IPS-20b (cell line): ENCODE measurements at regions not wholly inside any gene's neighbourhood (a gene's known extent, or its start where the extent isn't known, plus 50 kb on each side); places are given as distances from the start of the nearest gene placed in this dataset.

Source experiments
- H3K27ac ChIP-seq: one replicate; pipeline ENCODE4 v1.5.1; 2013; ENCODE audit warnings: low read length
- H3K27me3 ChIP-seq: 2 replicates; pipeline ENCODE4 v1.6.1; 2013; ENCODE audit warnings: mild to moderate bottlenecking, low read length, inconsistent platforms; ENCODE audit not compliant: insufficient read depth
- H3K36me3 ChIP-seq: 2 replicates; pipeline ENCODE4 v1.6.1; 2013; ENCODE audit warnings: low read depth, mild to moderate bottlenecking, inconsistent platforms, low read length, moderate library complexity; ENCODE audit not compliant: insufficient read depth
- H3K4me1 ChIP-seq: 2 replicates; pipeline ENCODE4 v1.6.1; 2013; ENCODE audit warnings: mild to moderate bottlenecking, control low read depth, inconsistent platforms, low read length, moderate library complexity; ENCODE audit not compliant: insufficient read depth
- H3K4me3 ChIP-seq: 2 replicates; pipeline ENCODE4 v1.5.1; 2013; ENCODE audit warnings: mild to moderate bottlenecking, low read length, inconsistent platforms
- H3K9ac ChIP-seq: 2 replicates; pipeline ENCODE4 v1.6.1; 2013; ENCODE audit warnings: low read depth, mild to moderate bottlenecking, inconsistent platforms, low read length, moderate library complexity
- H3K9me3 ChIP-seq: 2 replicates; pipeline ENCODE4 v1.6.1; 2013; ENCODE audit warnings: mild to moderate bottlenecking, low read depth, low read length, inconsistent platforms; ENCODE audit not compliant: insufficient read depth

DNA sequence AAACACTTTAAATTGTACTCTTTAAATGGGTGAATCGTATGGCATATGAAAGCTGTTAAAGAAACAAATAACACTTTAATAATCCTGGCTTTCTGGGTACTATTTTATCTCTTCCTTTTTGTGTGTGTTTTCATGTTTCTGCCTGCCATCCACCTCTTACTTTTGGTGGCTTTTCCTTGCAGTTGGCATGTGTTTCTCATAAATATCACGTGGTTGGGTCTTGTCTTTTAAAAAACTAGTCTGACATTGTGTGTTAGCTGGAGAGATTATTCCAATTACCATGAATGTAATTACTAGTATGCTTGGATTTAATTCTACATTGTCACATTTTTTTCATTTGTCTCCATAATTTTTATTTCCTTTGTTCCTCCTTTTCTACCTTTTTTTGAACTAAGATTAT is 262.9 kb upstream of the B3GAT1 start:
- Histone ChIP-seq H3K27ac (no peak overlapping the region), H3K27me3 (peaks cover 15% of the 10 kb centered on the region), H3K4me1 (no peaks in the 10 kb centered on the region), H3K36me3 (no peaks in the 10 kb centered on the region), H3K4me3 (no peak overlapping the region), H3K9ac (no peak overlapping the region), H3K9me3 (no peaks in the 10 kb centered on the region)

DNA sequence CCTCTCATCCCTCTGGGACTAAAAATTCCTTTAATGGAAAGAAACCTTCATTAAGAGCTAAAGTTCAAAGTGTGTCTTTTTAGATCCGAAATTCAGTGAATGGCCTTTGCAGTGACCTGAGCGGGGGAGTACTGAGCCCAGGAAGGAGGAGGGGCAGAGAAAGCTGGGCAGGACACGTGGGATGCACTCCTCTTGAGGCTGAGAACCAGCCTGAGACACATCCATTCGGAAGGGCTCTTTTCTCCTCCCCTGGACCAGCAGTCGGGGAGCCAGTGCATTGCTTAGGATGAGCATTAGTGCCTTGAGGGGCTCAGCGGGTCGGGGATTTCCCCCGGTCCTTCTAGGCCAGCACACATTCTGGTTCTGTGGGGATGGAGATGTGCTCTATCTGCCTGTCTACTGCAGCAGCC is 258.9 kb upstream of the B3GAT1 start:
- Histone ChIP-seq H3K9me3 (no peaks in the 10 kb centered on the region), H3K9ac (no peak overlapping the region), H3K36me3 (no peaks in the 10 kb centered on the region), H3K4me3 (no peak overlapping the region), H3K27me3 (peaks cover 15% of the 10 kb centered on the region), H3K27ac (no peak overlapping the region), H3K4me1 (no peaks in the 10 kb centered on the region)

DNA sequence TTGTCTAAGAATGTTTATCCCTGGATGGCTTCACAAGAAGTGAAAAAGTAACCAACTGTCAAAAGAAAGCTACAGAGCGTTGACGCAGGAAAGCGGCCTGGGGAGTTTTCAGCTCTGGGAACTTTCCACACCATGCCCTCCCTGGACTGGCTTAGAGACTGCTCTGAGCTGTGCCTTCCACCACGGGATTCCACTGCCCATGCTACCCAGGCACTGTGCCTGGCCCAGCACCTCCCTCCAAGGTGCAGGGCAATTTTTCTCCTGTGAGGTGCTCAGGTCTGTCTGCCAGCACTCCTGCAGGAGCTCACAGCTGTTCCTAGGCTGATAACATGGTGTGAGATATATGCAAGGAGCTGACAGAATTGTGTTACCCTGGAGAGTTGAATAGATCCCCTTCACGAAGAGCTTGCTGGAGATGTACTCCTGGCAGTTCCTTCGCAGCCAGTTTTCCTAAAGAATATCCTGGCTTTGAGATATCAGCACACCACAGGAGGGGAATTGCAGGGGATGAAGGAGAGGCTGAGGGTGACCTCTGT is 258.3 kb upstream of the B3GAT1 start:
- H3K36me3 ChIP-seq: no peaks in the 10 kb centered on the region
- peaks cover 15% of the 10 kb centered on the region for H3K27me3 ChIP-seq
- H3K27ac ChIP-seq: no peak overlapping the region
- no peak overlapping the region for H3K4me3 ChIP-seq
- no peaks in the 10 kb centered on the region for H3K9me3 ChIP-seq
- H3K9ac ChIP-seq: no peak overlapping the region
- no peaks in the 10 kb centered on the region for H3K4me1 ChIP-seq

GRCh38 chr11:134669796-134670195 is 257.8 kb upstream of the B3GAT1 start:
- no peak overlapping the region for H3K4me3 ChIP-seq
- no peaks in the 10 kb centered on the region for H3K9me3 ChIP-seq
- no peak overlapping the region for H3K27ac ChIP-seq
- H3K9ac ChIP-seq: no peak overlapping the region
- no peaks in the 10 kb centered on the region for H3K36me3 ChIP-seq
- H3K4me1 ChIP-seq: no peaks in the 10 kb centered on the region
- H3K27me3 ChIP-seq: peaks cover 15% of the 10 kb centered on the region

GRCh38 chr11:134668796-134669195 is 256.8 kb upstream of the B3GAT1 start:
- H3K27ac ChIP-seq: no peak overlapping the region
- H3K4me1 ChIP-seq: no peaks in the 10 kb centered on the region
- no peak overlapping the region for H3K4me3 ChIP-seq
- H3K9me3 ChIP-seq: no peaks in the 10 kb centered on the region
- H3K9ac ChIP-seq: no peak overlapping the region
- H3K36me3 ChIP-seq: no peaks in the 10 kb centered on the region
- H3K27me3 ChIP-seq: peaks cover 15% of the 10 kb centered on the region

DNA sequence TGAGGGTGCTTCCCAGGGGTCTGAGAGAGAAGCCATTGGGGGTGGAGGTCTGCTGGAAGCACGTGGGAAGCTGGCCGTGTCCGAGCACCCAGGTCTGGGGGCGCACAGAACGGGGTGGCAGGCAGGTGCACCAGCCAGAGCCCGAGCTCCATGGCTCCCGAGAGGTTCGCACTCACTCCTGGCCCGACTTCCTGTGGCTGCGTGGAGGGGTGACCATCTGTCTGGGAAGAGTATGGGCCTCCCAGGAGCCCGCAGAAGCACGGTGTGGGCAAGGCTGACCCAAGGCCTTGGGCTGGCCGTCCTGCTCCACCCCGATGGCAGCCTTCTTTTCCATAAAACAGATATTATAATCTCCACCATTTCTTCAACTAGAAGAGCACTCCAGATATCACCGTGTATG is 256.0 kb upstream of the B3GAT1 start:
- no peak overlapping the region for H3K27ac ChIP-seq
- H3K36me3 ChIP-seq: no peaks in the 10 kb centered on the region
- no peaks in the 10 kb centered on the region for H3K4me1 ChIP-seq
- H3K9ac ChIP-seq: no peak overlapping the region
- no peaks in the 10 kb centered on the region for H3K9me3 ChIP-seq
- peaks cover 15% of the 10 kb centered on the region for H3K27me3 ChIP-seq
- H3K4me3 ChIP-seq: no peak overlapping the region

GRCh38 chr11:134667505-134667904 is 255.5 kb upstream of the B3GAT1 start:
- peaks cover 15% of the 10 kb centered on the region for H3K27me3 ChIP-seq
- H3K9ac ChIP-seq: no peak overlapping the region
- no peak overlapping the region for H3K4me3 ChIP-seq
- no peaks in the 10 kb centered on the region for H3K4me1 ChIP-seq
- H3K9me3 ChIP-seq: no peaks in the 10 kb centered on the region
- no peaks in the 10 kb centered on the region for H3K36me3 ChIP-seq
- no peak overlapping the region for H3K27ac ChIP-seq

GRCh38 chr11:134667175-134667500 is 255.1 kb upstream of the B3GAT1 start:
- H3K4me3 ChIP-seq: no peak overlapping the region
- no peak overlapping the region for H3K9ac ChIP-seq
- no peaks in the 10 kb centered on the region for H3K4me1 ChIP-seq
- H3K36me3 ChIP-seq: no peaks in the 10 kb centered on the region
- no peak overlapping the region for H3K27ac ChIP-seq
- no peaks in the 10 kb centered on the region for H3K9me3 ChIP-seq
- H3K27me3 ChIP-seq: peaks cover 15% of the 10 kb centered on the region

- H3K27me3 ChIP-seq: peaks cover 9% of the 10 kb centered on the region
- no peaks in the 10 kb centered on the region for H3K4me1 ChIP-seq
- H3K36me3 ChIP-seq: no peaks in the 10 kb centered on the region
- no peak overlapping the region for H3K4me3 ChIP-seq
- H3K9me3 ChIP-seq: peaks cover 4% of the 10 kb centered on the region
- no peak overlapping the region for H3K9ac ChIP-seq
- H3K27ac ChIP-seq: no peak overlapping the region
Observed at GRCh38 chr11:134666273-134667174, 254.5 kb upstream of the B3GAT1 start.

DNA sequence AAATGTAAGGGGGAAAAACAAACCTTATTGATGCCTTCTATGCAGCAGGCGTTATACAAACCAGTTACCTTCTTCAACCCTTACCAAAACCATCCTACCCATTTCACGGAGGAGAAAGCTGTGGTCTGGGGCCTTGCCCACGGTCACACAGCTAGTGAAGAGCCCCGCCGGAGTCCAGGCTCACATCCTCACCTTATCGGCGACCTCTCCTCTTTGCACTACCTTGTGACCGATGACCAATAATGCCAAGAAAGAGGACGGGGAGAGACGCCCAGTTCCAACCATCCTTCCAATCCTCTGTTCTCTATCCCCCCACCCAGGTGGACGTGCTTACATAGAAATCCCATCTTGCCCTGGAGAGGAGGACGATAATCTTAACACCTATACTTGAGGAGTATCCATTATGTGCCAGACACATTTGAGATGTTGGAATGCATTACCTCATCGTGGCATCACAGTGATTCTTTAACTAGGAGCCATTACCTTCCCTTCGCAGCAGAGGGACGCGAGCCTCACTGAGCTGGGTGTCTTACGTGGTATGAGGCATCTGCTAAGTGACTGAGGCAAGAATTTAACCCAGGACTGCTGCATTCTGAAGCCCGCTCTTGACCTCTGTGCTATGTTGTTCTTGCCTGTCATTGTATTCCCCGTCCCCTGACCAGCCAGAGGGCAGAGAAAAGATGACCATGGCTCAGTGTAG is 253.7 kb upstream of the B3GAT1 start:
- no peak overlapping the region for H3K4me3 ChIP-seq
- H3K36me3 ChIP-seq: no peaks in the 10 kb centered on the region
- 0 out of 2 replicates have a peak, but pooled peaks cover 1% of the 10 kb centered on the region for H3K27me3 ChIP-seq
- H3K9ac ChIP-seq: no peak overlapping the region
- H3K4me1 ChIP-seq: no peaks in the 10 kb centered on the region
- no peak overlapping the region for H3K27ac ChIP-seq
- H3K9me3 ChIP-seq: peaks cover 6% of the 10 kb centered on the region

DNA sequence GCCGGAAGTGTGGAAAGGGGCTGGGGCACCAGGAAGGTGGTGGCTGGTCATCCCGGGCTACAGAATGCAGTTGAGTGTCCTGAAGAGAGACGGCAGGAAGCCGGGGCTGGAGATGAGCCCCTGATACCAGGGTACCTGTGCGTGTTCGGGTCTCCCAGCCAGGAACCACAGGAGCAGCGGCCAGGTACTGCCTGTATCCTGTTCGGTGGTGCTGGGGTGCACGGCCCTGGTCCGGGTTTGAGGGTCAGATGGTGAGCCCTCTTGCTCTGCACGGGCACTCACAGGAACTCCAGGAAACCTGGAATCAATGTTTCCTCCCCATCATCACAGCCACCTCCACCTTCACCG is 253.1 kb upstream of the B3GAT1 start:
- Histone ChIP-seq H3K27me3 (no peaks in the 10 kb centered on the region), H3K9ac (no peak overlapping the region), H3K9me3 (peaks cover 12% of the 10 kb centered on the region), H3K4me3 (no peak overlapping the region), H3K27ac (no peak overlapping the region), H3K36me3 (no peaks in the 10 kb centered on the region), H3K4me1 (no peaks in the 10 kb centered on the region)
